Mesothelial cell of epicardium (in vitro differentiated cells): ENCODE measurements at regions not wholly inside any gene's neighbourhood (a gene's known extent, or its start where the extent isn't known, plus 50 kb on each side); places are given as distances from the start of the nearest gene placed in this dataset.

Experiments
- DNase-seq, 2 experiments: peaks; one replicate each; pipeline ENCODE4 v3.0.0; 2021; ENCODE audit warnings: low spot score in 2 of 2; ENCODE audit not compliant: unreplicated experiment in 2 of 2
- H3K27ac Mint-ChIP-seq: 2 replicates; pipeline ENCODE4 v1.8.0; 2021; ENCODE audit warnings: mixed read lengths
- H3K27me3 Mint-ChIP-seq: 2 replicates; pipeline ENCODE4 v1.8.0; 2021; ENCODE audit warnings: low read depth, mixed read lengths
- H3K36me3 Mint-ChIP-seq: 2 replicates; pipeline ENCODE4 v1.8.0; 2021; ENCODE audit warnings: mixed read lengths
- H3K4me1 Mint-ChIP-seq: 2 replicates; pipeline ENCODE4 v1.8.0; 2021; ENCODE audit warnings: mixed read lengths
- H3K4me3 Mint-ChIP-seq: 2 replicates; pipeline ENCODE4 v1.8.0; 2021; ENCODE audit warnings: mild to moderate bottlenecking, moderate library complexity, mixed read lengths
- H3K9me3 Mint-ChIP-seq: 2 replicates; pipeline ENCODE4 v1.8.0; 2021; ENCODE audit warnings: mixed read lengths
- CTCF ChIP-seq: fragments of 200-600 bp; sonication (generic); IDR thresholded peaks from one replicate; pipeline ENCODE4 v1.5.0; 2021; ENCODE audit warnings: antibody characterized with exemption; ENCODE audit not compliant: unreplicated experiment

GRCh38 chr2:184524551-184525382 is 73.6 kb upstream of the ZNF804A start:
- H3K4me1 Mint-ChIP-seq, result no peaks in the 10 kb centered on the region
- H3K36me3 Mint-ChIP-seq, result peaks cover 3% of the 10 kb centered on the region
- no peak for DNase-seq
- no peak for TF ChIP-seq CTCF
- H3K27ac Mint-ChIP-seq, result no peak overlapping the region
- peaks cover 31% of the 10 kb centered on the region for H3K9me3 Mint-ChIP-seq
- H3K27me3 Mint-ChIP-seq, result peaks cover 1% of the 10 kb centered on the region
- H3K4me3 Mint-ChIP-seq, result no peak overlapping the region

- no peak overlapping the region for H3K4me3 Mint-ChIP-seq
- peaks cover 3% of the 10 kb centered on the region for H3K36me3 Mint-ChIP-seq
- peaks cover 1% of the 10 kb centered on the region for H3K27me3 Mint-ChIP-seq
- no peaks in the 10 kb centered on the region for H3K4me1 Mint-ChIP-seq
- no peak for TF ChIP-seq CTCF
- DNase-seq, result no peak
- no peak overlapping the region for H3K27ac Mint-ChIP-seq
- peaks cover 31% of the 10 kb centered on the region for H3K9me3 Mint-ChIP-seq
Measured at GRCh38 chr2:184527058-184527457, 71.3 kb upstream of the ZNF804A start.

- Mint-ChIP-seq H3K9me3 (peaks cover 31% of the 10 kb centered on the region), H3K27ac (no peak overlapping the region), H3K36me3 (peaks cover 3% of the 10 kb centered on the region), H3K4me3 (no peak overlapping the region), H3K27me3 (peaks cover 1% of the 10 kb centered on the region), H3K4me1 (no peaks in the 10 kb centered on the region)
- DNase-seq, result no peak
- TF ChIP-seq CTCF, result no peak
Measured at GRCh38 chr2:184528119-184528518, 70.2 kb upstream of the ZNF804A start.

- no peak for DNase-seq
- no peak for TF ChIP-seq CTCF
- Mint-ChIP-seq H3K9me3 (peaks cover 31% of the 10 kb centered on the region), H3K27ac (no peak overlapping the region), H3K27me3 (no peaks in the 10 kb centered on the region), H3K4me1 (peaks cover 2% of the 10 kb centered on the region), H3K4me3 (no peak overlapping the region), H3K36me3 (peaks cover 3% of the 10 kb centered on the region)
Measured at GRCh38 chr2:184530239-184530638, 68.1 kb upstream of the ZNF804A start.

GRCh38 chr2:184530959-184531358 is 67.4 kb upstream of the ZNF804A start:
- Mint-ChIP-seq H3K9me3 (peaks cover 28% of the 10 kb centered on the region), H3K4me1 (peaks cover 2% of the 10 kb centered on the region), H3K4me3 (no peak overlapping the region), H3K36me3 (peaks cover 3% of the 10 kb centered on the region), H3K27me3 (no peaks in the 10 kb centered on the region), H3K27ac (no peak overlapping the region)
- DNase-seq, result no peak
- TF ChIP-seq CTCF, result no peak

- H3K27me3 Mint-ChIP-seq, result no peaks in the 10 kb centered on the region
- no peak overlapping the region for H3K4me3 Mint-ChIP-seq
Measured at GRCh38 chr2:184532551-184532950, 65.8 kb upstream of the ZNF804A start.

More at GRCh38 chr2:184532551-184532950, 65.8 kb upstream of the ZNF804A start:
- peaks cover 15% of the 10 kb centered on the region for H3K9me3 Mint-ChIP-seq
- H3K27ac Mint-ChIP-seq, result no peak overlapping the region
- H3K36me3 Mint-ChIP-seq, result peaks cover 2% of the 10 kb centered on the region
- DNase-seq, result no peak
- TF ChIP-seq CTCF, result no peak
- H3K4me1 Mint-ChIP-seq, result peaks cover 2% of the 10 kb centered on the region
